D721Med (cell line): ENCODE measurements at regions not wholly inside any gene's neighbourhood (a gene's known extent, or its start where the extent isn't known, plus 50 kb on each side); places are given as distances from the start of the nearest gene placed in this dataset.

ENCODE experiments used
- DNase-seq: peaks from one replicate; pipeline ENCODE4 v3.0.0; 2011; ENCODE audit warnings: low spot score; ENCODE audit not compliant: insufficient read length
- FAIRE-seq: peaks from 2 replicates; lab custom pipeline; 2011; peaks lifted over from hg19 to GRCh38; lab: Jason Lieb, UNC
- CTCF ChIP-seq: IDR thresholded peaks from 2 replicates; pipeline ENCODE4 v1.5.1; 2012; ENCODE audit warnings: mild to moderate bottlenecking, control low read depth; ENCODE audit not compliant: insufficient read depth; ENCODE audit errors: missing control alignments

- DNase-seq (no peak), FAIRE-seq (no peak)
- TF ChIP-seq CTCF = no peak
Observed at GRCh38 chr9:38305582-38305981, 86.9 kb upstream of the ALDH1B1 start.

GRCh38 chr9:38301376-38302106 lies 91.0 kb upstream of the ALDH1B1 start:
- no peak for FAIRE-seq
- no peak for DNase-seq
- TF ChIP-seq CTCF = no peak

- TF ChIP-seq CTCF = no peak
- FAIRE-seq (no peak), DNase-seq (no peak)
Observed at GRCh38 chr9:38299856-38300255, 92.6 kb upstream of the ALDH1B1 start.

GRCh38 chr9:38298904-38299303 lies 93.6 kb upstream of the ALDH1B1 start:
- FAIRE-seq = no peak
- TF ChIP-seq CTCF = no peak
- no peak for DNase-seq

- no peak for TF ChIP-seq CTCF
- FAIRE-seq = no peak
Observed at GRCh38 chr9:38298503-38298902, 94.0 kb upstream of the ALDH1B1 start.

GRCh38 chr9:38296807-38297206 lies 95.7 kb upstream of the ALDH1B1 start:
- FAIRE-seq = no peak
- no peak for TF ChIP-seq CTCF
- DNase-seq = no peak

More at GRCh38 chr9:38298503-38298902, 94.0 kb upstream of the ALDH1B1 start:
- no peak for DNase-seq

GRCh38 chr9:38295764-38296163 lies 96.7 kb upstream of the ALDH1B1 start:
- TF ChIP-seq CTCF = no peak
- DNase-seq (no peak), FAIRE-seq (no peak)
